Smooth muscle cell (in vitro differentiated cells): ENCODE measurements at regions not wholly inside any gene's neighbourhood (a gene's known extent, or its start where the extent isn't known, plus 50 kb on each side); places are given as distances from the start of the nearest gene placed in this dataset.

Experiments
- DNase-seq: peaks from one replicate; lab custom pipeline; 2025; ENCODE audit not compliant: unreplicated experiment; lab: John Stamatoyannopoulos, UW
- H2AFZ ChIP-seq: fragments of 200-600 bp; sonication (generic); 2 replicates; pipeline ENCODE4 v1.6.0; 2016; ENCODE audit warnings: antibody characterized with exemption, low read depth, mild to moderate bottlenecking
- H3F3A ChIP-seq: fragments of 200-600 bp; sonication (generic); 2 replicates; pipeline ENCODE4 v1.6.0; 2017; ENCODE audit warnings: antibody characterized with exemption, low read depth
- H3K27ac ChIP-seq: fragments of 200-600 bp; sonication (generic); 2 replicates; pipeline ENCODE4 v1.5.1; 2016; ENCODE audit warnings: low read depth, mild to moderate bottlenecking
- H3K27me3 ChIP-seq: fragments of 200-600 bp; sonication (generic); 2 replicates; pipeline ENCODE4 v1.6.1; 2016; ENCODE audit warnings: low read depth, mild to moderate bottlenecking
- H3K36me3 ChIP-seq: fragments of 200-600 bp; sonication (generic); 2 replicates; pipeline ENCODE4 v1.5.1; 2016; ENCODE audit warnings: low read depth
- H3K4me1 ChIP-seq: fragments of 200-600 bp; sonication (generic); 2 replicates; pipeline ENCODE4 v1.5.1; 2016; ENCODE audit warnings: low read depth
- H3K4me2 ChIP-seq: fragments of 200-600 bp; sonication (generic); 2 replicates; pipeline ENCODE4 v1.6.0; 2016; ENCODE audit warnings: mild to moderate bottlenecking
- H3K4me3 ChIP-seq: fragments of 200-600 bp; sonication (generic); 2 replicates; pipeline ENCODE4 v1.5.1; 2016; ENCODE audit warnings: mild to moderate bottlenecking
- H3K79me2 ChIP-seq: fragments of 200-600 bp; sonication (generic); 2 replicates; pipeline ENCODE4 v1.6.0; 2016; ENCODE audit warnings: low read depth, mild to moderate bottlenecking
- H3K9ac ChIP-seq: fragments of 200-600 bp; sonication (generic); 2 replicates; pipeline ENCODE4 v1.6.0; 2016; ENCODE audit warnings: low read depth
- H3K9me3 ChIP-seq: fragments of 200-600 bp; sonication (generic); replicated peaks from 2 replicates; pipeline ENCODE4 v1.5.1; 2016; ENCODE audit warnings: low read depth
- H4K20me1 ChIP-seq: fragments of 200-600 bp; sonication (generic); 2 replicates; pipeline ENCODE4 v1.6.0; 2016; ENCODE audit warnings: low read depth
- WGBS: methylation state at CpG from one replicate; pipeline ENCODE4 v1.1.7; 2016; ENCODE audit warnings: low lambda C conversion rate; 5-methylcytosine and 5-hydroxymethylcytosine counted together
- TF ChIP-seq, protein P1 (sequence below): fragments of 200-600 bp; sonication (generic); IDR thresholded peaks from 2 replicates; pipeline ENCODE4 v1.5.1; 2017; ENCODE audit warnings: borderline replicate concordance, mild to moderate bottlenecking, antibody characterized with exemption; ENCODE audit not compliant: insufficient read depth, poor library complexity, severe bottlenecking

DNA sequence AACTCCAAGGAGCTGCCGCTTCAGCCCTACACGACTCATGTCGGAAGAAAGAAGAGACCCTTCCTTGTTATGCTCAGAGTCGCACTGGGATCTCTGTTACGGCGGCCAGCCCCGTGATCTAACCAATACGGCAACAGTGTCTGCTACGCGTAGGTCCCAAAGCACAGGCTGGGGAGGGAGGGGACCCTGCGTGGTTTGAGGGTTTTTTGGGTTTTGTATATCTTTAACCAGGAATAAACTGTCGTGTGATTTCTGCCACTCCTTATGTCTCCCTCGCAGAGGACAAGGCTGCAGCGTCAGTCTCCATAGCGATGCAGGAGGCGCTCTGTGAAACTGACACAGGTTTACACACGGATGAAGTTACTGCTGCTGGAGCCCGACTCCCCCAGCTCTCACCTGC lies 60.0 kb upstream of the DIO3 start:
- H4K20me1 ChIP-seq = no peaks in the 10 kb centered on the region
- H2AFZ ChIP-seq = no peak overlapping the region
- DNase-seq = no peak
- H3K27ac ChIP-seq = no peak overlapping the region
- no peaks in the 10 kb centered on the region for H3K79me2 ChIP-seq
- 88% methylated on average over 18 of the region's 18 CpGs for WGBS
- H3K4me1 ChIP-seq = no peaks in the 10 kb centered on the region
- no peaks in the 10 kb centered on the region for H3K27me3 ChIP-seq
- no peaks in the 10 kb centered on the region for H3K36me3 ChIP-seq
- H3F3A ChIP-seq = no peaks in the 10 kb centered on the region
- no peak overlapping the region for H3K4me2 ChIP-seq
- no peak overlapping the region for H3K4me3 ChIP-seq
- no peaks in the 10 kb centered on the region for H3K9me3 ChIP-seq
- TF ChIP-seq, protein P1, sequence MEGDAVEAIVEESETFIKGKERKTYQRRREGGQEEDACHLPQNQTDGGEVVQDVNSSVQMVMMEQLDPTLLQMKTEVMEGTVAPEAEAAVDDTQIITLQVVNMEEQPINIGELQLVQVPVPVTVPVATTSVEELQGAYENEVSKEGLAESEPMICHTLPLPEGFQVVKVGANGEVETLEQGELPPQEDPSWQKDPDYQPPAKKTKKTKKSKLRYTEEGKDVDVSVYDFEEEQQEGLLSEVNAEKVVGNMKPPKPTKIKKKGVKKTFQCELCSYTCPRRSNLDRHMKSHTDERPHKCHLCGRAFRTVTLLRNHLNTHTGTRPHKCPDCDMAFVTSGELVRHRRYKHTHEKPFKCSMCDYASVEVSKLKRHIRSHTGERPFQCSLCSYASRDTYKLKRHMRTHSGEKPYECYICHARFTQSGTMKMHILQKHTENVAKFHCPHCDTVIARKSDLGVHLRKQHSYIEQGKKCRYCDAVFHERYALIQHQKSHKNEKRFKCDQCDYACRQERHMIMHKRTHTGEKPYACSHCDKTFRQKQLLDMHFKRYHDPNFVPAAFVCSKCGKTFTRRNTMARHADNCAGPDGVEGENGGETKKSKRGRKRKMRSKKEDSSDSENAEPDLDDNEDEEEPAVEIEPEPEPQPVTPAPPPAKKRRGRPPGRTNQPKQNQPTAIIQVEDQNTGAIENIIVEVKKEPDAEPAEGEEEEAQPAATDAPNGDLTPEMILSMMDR = no peak
- H3K9ac ChIP-seq = no peak overlapping the region

DNA sequence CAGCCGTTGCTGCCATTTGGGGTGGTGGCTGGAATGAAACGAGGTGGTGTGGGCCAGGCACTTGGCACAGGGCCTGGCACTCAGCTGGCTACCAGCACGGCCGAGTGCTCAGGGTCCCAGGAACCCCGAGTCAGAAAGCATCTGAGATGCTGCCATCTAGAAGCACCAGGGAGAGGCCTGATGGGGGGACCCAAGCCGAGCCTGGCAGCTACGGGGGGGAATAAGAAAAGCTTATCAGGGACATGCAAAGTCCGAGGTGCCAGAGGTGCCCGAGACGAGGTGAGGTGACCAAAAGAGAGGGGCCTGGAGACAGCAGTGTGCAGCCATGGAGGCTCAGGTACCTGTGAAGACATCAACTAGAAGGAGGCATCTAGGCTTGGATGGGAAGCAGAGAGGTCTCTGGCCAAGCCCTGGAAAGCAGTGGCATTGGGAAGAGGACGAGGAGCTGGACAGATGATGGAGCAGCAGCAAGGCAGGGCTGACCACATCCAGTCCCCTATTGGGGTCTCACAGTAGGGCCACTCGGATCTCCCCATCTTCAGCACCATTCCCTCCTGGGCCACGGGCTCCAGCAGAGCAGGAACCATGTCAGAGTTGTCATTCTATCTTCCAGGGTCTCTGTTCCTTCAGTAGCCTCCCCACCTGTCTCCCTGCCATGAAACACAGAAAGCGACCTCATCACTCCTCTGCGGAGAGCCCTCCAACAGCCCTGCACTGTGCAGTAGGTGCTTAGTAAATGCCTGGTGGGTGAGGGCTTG lies 59.3 kb upstream of the DIO3 start:
- 83% methylated on average over 15 of the region's 15 CpGs for WGBS
- Histone ChIP-seq H3K79me2 (no peaks in the 10 kb centered on the region), H3K4me1 (no peaks in the 10 kb centered on the region), H3K27me3 (no peaks in the 10 kb centered on the region), H3K4me3 (no peak overlapping the region), H3K9me3 (no peaks in the 10 kb centered on the region), H3K27ac (no peak overlapping the region), H3F3A (no peaks in the 10 kb centered on the region), H2AFZ (no peak overlapping the region), H4K20me1 (no peaks in the 10 kb centered on the region), H3K36me3 (no peaks in the 10 kb centered on the region), H3K9ac (no peak overlapping the region), H3K4me2 (no peak overlapping the region)
- TF ChIP-seq, protein P1 = no peak
- DNase-seq = no peak

GRCh38 chr14:101502761-101503392 lies 58.4 kb upstream of the DIO3 start:
- TF ChIP-seq, protein P1 = no peak
- WGBS = 96% methylated on average over 18 of the region's 18 CpGs
- H3K4me2 ChIP-seq = no peak overlapping the region
- H3K36me3 ChIP-seq = no peaks in the 10 kb centered on the region
- no peaks in the 10 kb centered on the region for H4K20me1 ChIP-seq
- no peak overlapping the region for H3K9ac ChIP-seq
- no peak overlapping the region for H2AFZ ChIP-seq
- DNase-seq = no peak
- no peaks in the 10 kb centered on the region for H3K4me1 ChIP-seq
- H3K27ac ChIP-seq = no peak overlapping the region
- no peaks in the 10 kb centered on the region for H3K79me2 ChIP-seq
- H3K4me3 ChIP-seq = no peak overlapping the region
- no peaks in the 10 kb centered on the region for H3F3A ChIP-seq
- no peaks in the 10 kb centered on the region for H3K9me3 ChIP-seq
- no peaks in the 10 kb centered on the region for H3K27me3 ChIP-seq
